ENCODE measurements at regions not wholly inside any gene's neighbourhood (a gene's known extent, or its start where the extent isn't known, plus 50 kb on each side); places are given as distances from the start of the nearest gene placed in this dataset.
"Not testable (repeated sequence)": the region's sequence is repeated elsewhere in the genome, so short reads cannot be mapped to it uniquely, and the experiment has no call there.

DNA sequence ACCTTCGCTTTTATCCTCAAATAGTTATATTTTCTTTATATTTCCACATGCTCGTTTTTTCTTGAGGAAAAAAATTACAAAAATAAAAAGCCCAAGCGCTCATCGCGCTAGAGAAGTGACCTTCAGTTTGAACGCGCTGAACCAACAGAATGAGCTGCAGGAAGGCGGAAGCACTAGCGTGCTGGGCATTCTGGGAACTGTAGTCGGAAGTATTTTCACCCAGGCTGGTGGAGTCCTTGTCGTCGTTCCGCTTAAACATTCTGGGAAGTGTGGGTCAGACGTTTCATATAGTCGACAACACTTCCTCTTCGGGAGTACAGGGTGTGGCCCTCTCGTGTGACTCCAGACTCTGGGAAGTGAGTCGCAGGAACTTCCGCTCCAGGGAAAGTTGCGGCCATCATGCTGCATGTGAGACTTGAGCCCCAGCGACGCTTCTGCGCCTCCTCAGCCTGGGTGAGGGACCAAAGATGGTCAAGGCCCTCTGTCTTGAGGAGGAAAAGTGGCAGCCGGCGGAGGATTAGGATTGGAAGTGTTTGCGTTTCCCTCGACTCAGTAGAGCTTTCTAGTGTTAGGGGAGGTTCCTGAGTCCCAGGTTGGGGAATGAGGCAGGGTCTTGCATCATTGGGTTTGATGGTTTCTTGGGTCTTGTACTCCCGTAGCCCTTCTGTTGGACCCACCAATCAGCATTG lies 84.1 kb upstream of the GPR39 start:
- not testable (repeated sequence) for DNase-seq

DNA sequence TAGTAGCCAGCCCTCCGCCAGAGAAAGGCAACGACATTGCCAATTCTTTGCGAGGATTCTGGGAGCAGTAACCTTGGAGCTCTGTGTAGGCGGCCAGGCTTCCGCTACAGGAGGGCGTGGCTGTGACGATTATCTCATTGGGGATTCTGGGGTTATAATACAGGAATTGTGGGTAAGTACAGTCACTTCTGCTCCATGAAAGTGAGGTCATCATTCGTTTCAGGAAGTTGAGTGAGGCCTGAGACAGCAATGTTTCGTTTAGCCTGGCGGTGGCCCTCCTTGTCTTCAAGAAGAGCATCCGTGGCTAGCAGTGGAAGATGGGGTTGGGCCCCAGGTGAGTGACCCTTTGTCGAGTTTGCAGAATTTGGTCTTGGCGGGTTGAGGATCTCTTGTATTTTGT lies 79.5 kb upstream of the GPR39 start:
- not testable (repeated sequence) for DNase-seq

DNA sequence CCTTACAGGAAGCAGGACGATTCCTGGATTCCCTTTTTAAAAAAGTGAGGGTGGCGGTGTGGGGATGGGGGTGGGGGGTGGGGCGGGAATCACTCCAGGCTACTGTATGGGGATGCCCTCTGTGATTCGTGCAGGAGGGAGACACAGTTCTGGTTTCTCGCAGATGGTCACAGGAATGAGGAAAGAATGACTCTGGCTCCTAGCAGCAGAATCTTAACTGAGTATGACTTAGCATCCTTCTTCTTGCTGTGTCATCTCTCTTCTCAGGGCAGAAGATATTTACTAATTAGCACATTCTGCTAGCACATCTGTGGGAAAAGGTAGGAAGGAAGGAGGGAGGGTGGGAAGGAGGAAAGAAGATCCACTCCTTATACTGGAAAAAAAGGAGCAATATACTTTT lies 78.8 kb upstream of the GPR39 start:
- not testable (repeated sequence) for DNase-seq

DNA sequence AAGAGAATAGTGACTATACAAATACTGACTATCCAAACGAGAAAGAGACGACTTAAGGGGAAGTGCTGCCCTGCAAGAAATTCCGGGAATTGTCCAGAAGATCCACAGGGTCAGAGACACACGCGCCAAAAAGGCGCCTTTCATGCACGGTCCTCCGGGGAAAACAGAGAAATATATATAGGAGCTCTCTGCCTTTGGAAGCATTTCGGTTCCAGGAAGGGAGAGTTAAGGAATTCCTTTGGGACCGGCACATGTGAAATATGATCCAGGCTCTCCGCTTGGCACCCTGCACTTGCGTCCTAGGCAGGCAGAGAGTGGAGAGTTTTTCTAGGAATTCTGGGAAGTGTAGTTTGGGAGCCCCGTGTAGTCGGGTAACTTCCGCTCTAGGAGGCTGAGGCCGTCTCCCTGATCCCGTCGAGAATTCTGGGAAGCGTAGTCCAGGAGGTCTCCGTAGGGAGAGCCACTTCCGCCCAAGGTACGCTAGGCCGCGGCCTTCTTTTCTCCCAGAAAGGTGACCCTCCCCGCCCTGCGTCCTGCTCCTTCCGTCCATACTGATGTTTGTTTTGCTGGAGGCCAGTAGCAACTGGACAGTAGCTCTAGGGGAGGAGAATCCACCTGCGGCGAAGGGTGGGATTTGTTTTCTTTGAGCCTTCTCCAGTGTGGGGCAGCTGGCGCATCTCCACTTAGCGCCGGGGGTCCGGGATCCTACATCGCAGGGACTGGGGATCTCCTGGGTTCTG lies 69.4 kb upstream of the GPR39 start:
- DNase-seq, result peak; percentile 35

DNA sequence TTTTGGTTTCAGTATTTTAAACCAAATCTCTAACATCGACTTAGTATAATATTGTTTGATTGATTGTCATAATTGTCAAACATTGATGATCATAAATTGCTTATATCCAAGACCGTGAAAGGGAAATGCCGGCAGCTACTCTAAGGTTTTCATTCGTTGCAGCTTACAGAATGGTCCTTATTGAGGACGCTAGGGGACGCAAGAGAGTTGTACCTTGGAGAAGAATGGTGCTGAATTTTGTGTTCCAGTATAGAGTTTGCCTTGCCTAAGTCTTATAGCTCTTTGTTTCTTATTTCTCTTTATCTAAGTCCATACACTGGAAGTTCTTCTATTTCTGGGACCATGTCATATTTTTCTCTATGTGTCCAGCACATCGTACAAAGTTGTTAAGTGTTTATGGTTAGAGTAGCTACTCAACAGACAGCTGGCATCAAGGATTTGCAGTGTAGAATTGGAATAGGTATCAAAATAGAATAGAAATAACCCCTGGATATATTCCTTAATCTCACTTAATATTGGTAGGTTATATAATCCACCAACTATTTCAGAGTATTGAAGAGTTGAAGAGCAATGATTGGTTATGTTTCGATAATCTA lies 67.4 kb upstream of the GPR39 start:
- peak; percentile 70 for DNase-seq

DNA sequence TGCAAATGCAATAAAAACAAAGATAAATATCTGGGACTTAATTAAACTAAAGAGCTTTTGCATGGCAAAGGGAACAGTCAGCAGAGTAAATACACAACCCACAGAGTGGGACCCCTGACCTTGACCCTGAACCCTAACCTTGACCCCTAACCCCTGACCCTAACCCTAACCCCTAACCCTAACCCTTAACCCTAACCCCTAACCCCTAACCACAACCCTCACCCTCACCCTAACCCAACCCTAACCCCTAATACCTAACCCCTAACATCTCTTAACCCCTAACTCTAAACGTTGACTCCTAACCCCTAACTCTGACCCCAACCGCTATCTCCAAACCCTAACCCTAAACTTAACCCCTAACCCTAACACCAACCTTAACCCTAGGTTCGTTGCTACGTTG lies 64.9 kb upstream of the GPR39 start:
- DNase-seq, result not testable (repeated sequence)

DNA sequence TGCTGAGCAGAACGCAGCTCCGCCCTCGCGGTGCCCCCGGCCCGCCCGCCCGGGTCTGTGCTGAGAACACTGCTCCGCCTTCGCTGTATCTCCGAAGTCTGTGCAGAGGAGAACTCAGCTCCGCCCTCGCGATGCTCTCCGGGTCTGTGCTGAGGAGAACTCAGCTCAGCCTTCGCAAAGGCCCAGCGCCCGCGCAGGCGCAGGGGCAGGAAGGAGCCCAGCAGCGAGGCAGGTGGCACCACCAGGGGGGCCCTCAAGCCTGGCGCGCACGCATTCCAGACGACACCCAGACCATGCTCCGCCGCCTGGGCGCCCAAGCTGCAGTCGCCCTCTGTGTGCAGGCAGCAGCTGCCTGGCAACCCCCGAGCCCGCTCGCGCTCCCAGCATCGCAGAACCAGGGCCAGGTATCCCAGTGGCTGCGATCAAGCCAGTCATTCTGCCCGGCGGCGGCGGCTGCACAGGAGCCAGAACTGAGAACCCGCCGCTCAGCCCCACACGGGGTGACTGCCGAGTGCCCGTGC lies 64.1 kb upstream of the GPR39 start:
- peak; percentile 14 for DNase-seq

DNA sequence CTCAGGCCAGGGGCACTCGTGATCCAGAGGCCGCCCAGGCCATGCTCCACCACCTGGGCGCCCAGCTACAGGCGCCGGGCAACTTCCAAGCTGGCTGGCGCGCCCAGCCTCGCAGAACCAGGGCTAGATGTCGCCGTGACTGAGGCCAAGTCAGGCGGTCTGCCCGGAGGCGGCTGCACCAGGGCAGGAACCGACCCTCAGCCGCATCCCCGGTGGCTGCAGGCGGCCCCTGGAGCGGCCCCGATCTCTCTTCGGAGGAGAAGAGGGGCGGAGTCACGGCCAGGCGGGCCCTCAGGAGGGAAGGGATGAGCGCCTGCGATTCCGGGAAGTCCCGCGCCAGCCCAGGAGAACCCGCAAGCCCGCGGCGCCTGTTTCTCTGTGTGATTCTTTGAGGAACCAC lies 63.2 kb upstream of the GPR39 start:
- DNase-seq, result peak; percentile 53

DNA sequence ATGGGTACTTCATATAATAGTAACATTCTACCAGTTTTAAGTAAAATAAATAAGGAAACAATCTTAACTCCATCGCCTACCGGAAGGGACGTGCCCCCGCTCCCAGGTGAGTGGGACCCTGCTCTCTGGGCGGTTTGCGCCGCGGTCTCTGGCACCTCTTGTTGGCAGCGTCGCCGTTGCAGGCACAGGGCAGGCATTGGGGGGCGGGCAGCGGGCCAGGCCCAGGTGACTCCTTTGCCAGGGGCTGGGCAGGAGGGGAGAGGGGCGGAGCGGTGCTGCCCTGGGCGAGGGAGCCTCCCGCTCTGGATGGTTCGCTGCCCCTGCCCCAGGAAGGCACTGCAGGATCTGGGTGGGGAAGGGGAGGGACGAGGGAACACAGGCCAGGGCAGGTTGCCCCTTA lies 55.6 kb upstream of the GPR39 start:
- not testable (repeated sequence) for DNase-seq

DNA sequence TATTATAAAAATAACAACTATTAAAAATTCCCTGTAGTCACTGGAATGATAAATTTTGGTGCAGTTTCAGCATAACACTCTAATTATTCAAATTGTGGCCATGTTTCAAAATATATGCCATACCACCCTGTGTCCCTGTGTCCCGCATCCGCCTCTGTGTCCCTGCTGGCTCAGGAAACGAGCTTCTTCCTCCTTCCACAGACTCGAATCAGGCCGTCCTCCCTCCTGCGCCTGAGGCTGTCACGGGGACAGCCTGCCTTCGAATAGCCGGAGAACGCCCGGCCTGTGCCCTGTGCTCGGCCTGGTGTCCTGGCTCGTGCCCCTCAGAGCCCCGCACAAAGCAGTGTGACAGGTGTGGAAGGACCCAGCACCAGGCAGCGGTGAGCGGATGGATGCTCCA lies 55.1 kb upstream of the GPR39 start:
- DNase-seq, result not testable (repeated sequence)

DNA sequence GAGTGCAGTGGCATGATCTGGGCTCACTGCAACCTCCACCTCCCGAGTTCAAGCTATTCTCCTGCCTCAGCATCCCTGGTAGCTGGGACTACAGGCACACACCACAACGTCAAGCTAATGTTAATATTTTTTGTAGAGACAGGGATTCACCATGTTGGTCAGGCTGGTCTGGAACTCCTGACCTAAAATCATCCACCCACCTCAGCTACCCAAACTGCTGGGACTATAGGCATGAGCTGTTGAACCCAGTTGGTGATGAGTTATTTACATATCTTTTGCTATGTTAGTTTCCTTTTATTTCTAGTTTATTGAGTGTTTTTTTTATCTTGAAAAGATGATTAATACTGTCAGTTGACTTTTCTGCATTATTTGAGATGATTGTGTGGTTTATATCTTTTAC lies 53.3 kb upstream of the GPR39 start:
- not testable (repeated sequence) for DNase-seq

DNA sequence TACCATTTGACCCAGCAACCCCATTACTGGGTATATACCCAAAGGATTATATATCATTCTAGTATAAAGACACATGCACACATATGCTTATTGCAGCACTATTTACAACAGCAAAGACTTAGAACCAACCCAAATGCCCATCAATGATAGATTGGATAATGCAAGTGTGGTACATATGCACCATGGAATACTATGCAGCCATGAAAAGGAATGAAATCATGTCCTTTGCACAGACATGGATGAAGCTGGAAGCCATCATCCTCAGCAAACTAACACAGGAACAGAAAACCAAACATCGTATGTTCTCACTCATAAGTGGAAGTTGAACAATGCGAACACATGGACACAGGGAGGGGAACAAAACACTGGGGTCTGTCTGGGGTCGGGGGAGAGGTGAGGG lies 50.6 kb upstream of the GPR39 start:
- not testable (repeated sequence) for DNase-seq

DNA sequence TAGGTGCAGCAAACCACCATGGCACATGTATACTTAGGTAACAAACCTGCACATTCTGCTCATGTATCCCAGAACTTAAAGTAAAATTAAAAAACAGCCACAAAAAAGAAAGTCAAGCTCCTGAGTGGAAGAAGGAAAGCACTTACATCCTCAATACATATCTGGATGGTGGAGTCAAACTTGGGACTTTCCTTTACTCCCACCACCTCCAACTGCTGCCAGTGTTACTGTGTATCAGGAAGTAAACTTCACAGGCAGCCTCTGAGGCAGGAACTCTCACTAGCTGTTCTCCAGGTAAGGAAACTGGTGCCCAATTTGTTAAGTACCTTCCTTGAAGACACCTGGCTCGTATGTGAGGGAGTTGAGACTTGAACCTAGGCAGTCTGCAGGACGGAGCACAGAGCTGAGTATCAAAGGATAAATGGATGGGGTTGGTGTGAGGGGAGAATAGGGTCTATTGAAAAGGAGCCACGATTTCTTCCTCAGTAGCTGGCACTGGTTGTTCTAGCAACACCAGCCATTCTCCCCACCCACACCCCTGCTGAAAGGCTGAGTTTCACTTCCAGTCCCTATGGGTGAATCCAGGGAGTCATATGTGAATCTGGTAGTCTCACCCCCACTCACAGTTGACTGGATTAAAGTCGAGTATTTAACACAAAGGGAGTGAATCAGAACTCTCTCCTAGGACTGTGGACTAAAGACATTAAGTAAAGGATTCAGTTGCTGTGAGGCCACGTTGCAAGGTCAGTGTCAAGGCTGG lies 50.0 kb upstream of the GPR39 start:
- peak; percentile 77 for DNase-seq

Measured in suppressor macrophage treated with lipopolysaccharide for 4 hours (primary cell).